OCI-LY3 (cell line): ENCODE measurements at regions not wholly inside any gene's neighbourhood (a gene's known extent, or its start where the extent isn't known, plus 50 kb on each side); places are given as distances from the start of the nearest gene placed in this dataset.

Source experiments
- H2AFZ ChIP-seq: fragments of 200-600, 300-600 bp; shearing (Covaris generic); 2 replicates; pipeline ENCODE4 v1.6.0; 2014; ENCODE audit warnings: antibody characterized with exemption, low read depth, low read length
- H3K27ac ChIP-seq: fragments of 200-600, 300-600 bp; sonication (generic); 2 replicates; pipeline ENCODE4 v1.5.1; 2014; ENCODE audit warnings: mild to moderate bottlenecking, low read length, moderate library complexity, mixed read lengths
- H3K27me3 ChIP-seq: fragments of 200-600, 300-600 bp; sonication (generic); 2 replicates; pipeline ENCODE4 v1.6.1; 2014; ENCODE audit warnings: low read depth, low read length, mixed read lengths
- H3K36me3 ChIP-seq: fragments of 200-600, 300-600 bp; sonication (generic); replicated peaks from 2 replicates; pipeline ENCODE3; 2014; ENCODE audit warnings: low read depth, low read length, mixed read lengths
- H3K4me1 ChIP-seq: fragments of 300-600, 200-600 bp; sonication (generic); 2 replicates; pipeline ENCODE4 v1.6.1; 2014; ENCODE audit warnings: low read length, mixed read lengths
- H3K4me2 ChIP-seq: fragments of 200-600, 300-600 bp; sonication (generic); 2 replicates; pipeline ENCODE4 v1.6.1; 2014; ENCODE audit warnings: low read length, mixed read lengths
- H3K4me3 ChIP-seq: fragments of 300-600, 200-600 bp; sonication (generic); 2 replicates; pipeline ENCODE4 v1.5.1; 2014; ENCODE audit warnings: antibody characterized with exemption, mild to moderate bottlenecking, low read length, moderate library complexity
- H3K79me2 ChIP-seq: fragments of 300-600, 200-600 bp; shearing (Covaris generic); 2 replicates; pipeline ENCODE4 v1.6.1; 2014; ENCODE audit warnings: mild to moderate bottlenecking, low read length, mixed read lengths
- H3K9ac ChIP-seq: fragments of 300-600, 200-600 bp; shearing (Covaris generic); 2 replicates; pipeline ENCODE4 v1.6.0; 2014; ENCODE audit warnings: mild to moderate bottlenecking, low read length, moderate library complexity
- H3K9me3 ChIP-seq: fragments of 200-600, 300-600 bp; shearing (Covaris generic); 2 replicates; pipeline ENCODE4 v1.6.1; 2014; ENCODE audit warnings: low read length, mixed read lengths; ENCODE audit not compliant: insufficient read depth
- H4K20me1 ChIP-seq: fragments of 200-600, 300-600 bp; sonication (generic); 2 replicates; pipeline ENCODE4 v1.6.1; 2016; ENCODE audit warnings: low read length, mixed read lengths; ENCODE audit not compliant: insufficient read depth
- CTCF ChIP-seq: fragments of 200-600, 300-600 bp; sonication (generic); IDR thresholded peaks from 2 replicates; pipeline ENCODE4 v1.5.1; 2014; ENCODE audit warnings: antibody characterized with exemption, low read length, low read depth
- EZH2phosphoT487 ChIP-seq: fragments of 200-600 bp; shearing (Covaris generic); IDR thresholded peaks from 2 replicates; pipeline ENCODE4 v1.6.1; 2018; ENCODE audit warnings: antibody characterized with exemption, mixed run types, low read depth

DNA sequence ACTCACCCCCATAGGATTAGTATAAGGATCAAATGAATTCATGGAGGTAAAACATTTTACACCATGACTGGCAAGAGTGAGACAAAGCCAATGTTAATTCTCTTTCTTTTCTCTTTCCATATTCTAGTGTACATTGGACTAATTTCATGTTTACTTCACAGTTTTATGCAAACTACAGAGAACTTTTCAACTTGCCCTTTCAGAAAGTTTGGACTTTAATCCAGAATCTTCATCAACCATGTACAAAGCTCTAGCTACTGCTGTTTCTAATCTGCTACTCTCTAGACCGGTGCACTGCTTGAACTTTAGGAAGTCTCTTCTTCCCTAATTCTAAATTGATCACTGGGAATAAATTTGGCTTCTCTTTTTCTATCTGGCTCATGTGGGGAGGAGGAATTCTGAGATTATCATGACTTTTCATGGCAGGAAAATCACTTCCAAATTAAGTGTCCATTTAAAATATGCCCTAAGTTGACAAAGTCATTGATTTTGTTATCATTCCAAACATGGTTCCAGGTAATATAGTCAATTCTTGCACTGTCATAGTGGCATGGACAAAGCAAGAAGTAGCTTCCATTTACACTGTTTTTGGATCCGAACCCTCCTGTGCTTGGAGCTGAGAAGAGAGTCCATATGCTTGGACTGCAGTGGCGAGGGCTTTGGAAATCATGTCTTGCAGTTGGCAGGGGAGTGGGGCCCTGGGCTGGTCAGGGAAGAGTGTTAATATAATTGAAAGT lies 903.3 kb downstream of the CCSER2 start:
- TF ChIP-seq EZH2phosphoT487 = no peak
- TF ChIP-seq CTCF = no peak
- Histone ChIP-seq H3K27me3 (no peaks in the 10 kb centered on the region), H3K36me3 (no peaks in the 10 kb centered on the region), H3K4me3 (no peak overlapping the region), H2AFZ (no peak overlapping the region), H3K4me1 (no peaks in the 10 kb centered on the region), H3K4me2 (no peak overlapping the region), H3K9me3 (no peaks in the 10 kb centered on the region), H3K27ac (no peak overlapping the region), H4K20me1 (no peaks in the 10 kb centered on the region), H3K79me2 (no peaks in the 10 kb centered on the region), H3K9ac (no peak overlapping the region)

- H3K27ac ChIP-seq = no peak overlapping the region
- no peak overlapping the region for H3K4me2 ChIP-seq
- H3K9me3 ChIP-seq = no peaks in the 10 kb centered on the region
- H3K4me1 ChIP-seq = no peaks in the 10 kb centered on the region
- no peaks in the 10 kb centered on the region for H3K79me2 ChIP-seq
- no peak overlapping the region for H3K9ac ChIP-seq
- H3K36me3 ChIP-seq = no peaks in the 10 kb centered on the region
- no peak overlapping the region for H3K4me3 ChIP-seq
- H2AFZ ChIP-seq = no peak overlapping the region
- no peaks in the 10 kb centered on the region for H3K27me3 ChIP-seq
- TF ChIP-seq EZH2phosphoT487 (no peak), CTCF (no peak)
- H4K20me1 ChIP-seq = no peaks in the 10 kb centered on the region
These were observed 906.9 kb downstream of the CCSER2 start for GRCh38 chr10:85235258-85235657.

- no peaks in the 10 kb centered on the region for H3K9me3 ChIP-seq
- no peaks in the 10 kb centered on the region for H4K20me1 ChIP-seq
- no peak overlapping the region for H3K9ac ChIP-seq
- H3K27me3 ChIP-seq = no peaks in the 10 kb centered on the region
- H3K4me2 ChIP-seq = no peak overlapping the region
- no peaks in the 10 kb centered on the region for H3K79me2 ChIP-seq
- H3K36me3 ChIP-seq = no peaks in the 10 kb centered on the region
- H3K27ac ChIP-seq = no peak overlapping the region
- H3K4me1 ChIP-seq = no peaks in the 10 kb centered on the region
- no peak overlapping the region for H3K4me3 ChIP-seq
- H2AFZ ChIP-seq = no peak overlapping the region
- TF ChIP-seq CTCF (no peak), EZH2phosphoT487 (no peak)
These were observed 910.3 kb downstream of the CCSER2 start for GRCh38 chr10:85238676-85239075.

DNA sequence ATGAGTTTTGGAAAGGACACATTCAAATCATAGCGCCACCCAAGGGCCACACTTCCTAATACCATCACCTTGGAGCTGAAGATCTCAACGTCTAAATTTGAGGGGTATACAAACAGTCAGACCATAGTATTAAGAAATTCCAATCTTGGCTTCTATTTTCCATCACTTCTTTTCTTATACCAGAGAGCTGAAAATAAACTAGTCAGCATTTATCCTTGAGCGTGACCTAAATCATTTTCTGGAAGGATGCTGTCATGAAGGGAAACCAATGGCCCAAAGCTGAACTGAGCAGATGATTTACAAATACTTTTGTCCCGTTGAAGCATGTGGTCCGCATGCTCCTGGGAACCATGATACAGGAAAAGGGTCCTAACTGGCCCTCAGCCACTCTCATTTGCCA lies 921.9 kb downstream of the CCSER2 start:
- no peak overlapping the region for H2AFZ ChIP-seq
- H3K4me3 ChIP-seq = no peak overlapping the region
- H3K4me1 ChIP-seq = no peaks in the 10 kb centered on the region
- H3K4me2 ChIP-seq = no peak overlapping the region
- H4K20me1 ChIP-seq = no peaks in the 10 kb centered on the region
- H3K9ac ChIP-seq = no peak overlapping the region
- H3K27ac ChIP-seq = no peak overlapping the region
- H3K79me2 ChIP-seq = no peaks in the 10 kb centered on the region
- no peaks in the 10 kb centered on the region for H3K36me3 ChIP-seq
- H3K27me3 ChIP-seq = no peaks in the 10 kb centered on the region
- no peak for TF ChIP-seq CTCF
- no peak for TF ChIP-seq EZH2phosphoT487
- H3K9me3 ChIP-seq = no peaks in the 10 kb centered on the region
